ENCODE measurements at regions not wholly inside any gene's neighbourhood (a gene's known extent, or its start where the extent isn't known, plus 50 kb on each side); places are given as distances from the start of the nearest gene placed in this dataset.

- no peak for TF ChIP-seq CTCF (conservative IDR thresholded peaks at IDR 0.05; ENCODE audit: low read depth, low read length)
- H3K4me3 ChIP-seq (ENCODE audit: low read depth, low read length), result no peak overlapping the region
- no peak for DNase-seq (ENCODE audit: low read depth)
These were observed 359.5 kb downstream of the DTHD1 start for GRCh38 chr4:36640876-36641275.

- no peak for TF ChIP-seq CTCF (conservative IDR thresholded peaks at IDR 0.05; ENCODE audit: low read depth, low read length)
- H3K4me3 ChIP-seq (ENCODE audit: low read depth, low read length), result no peak overlapping the region
- peak; percentile 1 for DNase-seq (ENCODE audit: low read depth)
These were observed 369.8 kb downstream of the DTHD1 start for GRCh38 chr4:36651253-36651652.

- no peak for TF ChIP-seq CTCF (conservative IDR thresholded peaks at IDR 0.05; ENCODE audit: low read depth, low read length)
- DNase-seq (ENCODE audit: low read depth), result no peak
These were observed 371.4 kb downstream of the DTHD1 start for GRCh38 chr4:36652857-36653256.

GRCh38 chr4:36665985-36666527, 384.6 kb downstream of the DTHD1 start:
- H3K4me3 ChIP-seq (ENCODE audit: low read depth, low read length), result no peak overlapping the region
- no peak for TF ChIP-seq CTCF (conservative IDR thresholded peaks at IDR 0.05; ENCODE audit: low read depth, low read length)

More at GRCh38 chr4:36652857-36653256, 371.4 kb downstream of the DTHD1 start:
- no peak overlapping the region for H3K4me3 ChIP-seq (ENCODE audit: low read depth, low read length)

GRCh38 chr4:36675436-36675835, 394.0 kb downstream of the DTHD1 start:
- H3K4me3 ChIP-seq (ENCODE audit: low read depth, low read length), result no peak overlapping the region
- no peak for DNase-seq (ENCODE audit: low read depth)
- no peak for TF ChIP-seq CTCF (conservative IDR thresholded peaks at IDR 0.05; ENCODE audit: low read depth, low read length)

More at GRCh38 chr4:36665985-36666527, 384.6 kb downstream of the DTHD1 start:
- DNase-seq (ENCODE audit: low read depth), result no peak

GRCh38 chr4:36676139-36677050, 395.0 kb downstream of the DTHD1 start:
- H3K4me3 ChIP-seq (ENCODE audit: low read depth, low read length), result no peak overlapping the region
- DNase-seq (ENCODE audit: low read depth), result no peak
- no peak for TF ChIP-seq CTCF (conservative IDR thresholded peaks at IDR 0.05; ENCODE audit: low read depth, low read length)

Data from epithelial cell of proximal tubule (primary cell).